Uterus (tissue), 3 donors: ENCODE measurements at regions not wholly inside any gene's neighbourhood (a gene's known extent, or its start where the extent isn't known, plus 50 kb on each side); places are given as distances from the start of the nearest gene placed in this dataset.

Source experiments
- DNase-seq, 2 donors: peaks; one replicate each; pipeline ENCODE4 v3.0.0-alpha.2; 2019 to 2020
- H3K27ac ChIP-seq, 2 donors: fragments of 200-600 bp; sonication (generic); 1 replicate in 1 of 2; 2 replicates in 1 of 2; pipeline ENCODE4 v1.5.1; 2016 to 2018
- H3K27me3 ChIP-seq, 2 donors: fragments of 200-600 bp; sonication (generic); one replicate each; pipeline ENCODE4 v1.5.1; 2018 to 2019; ENCODE audit warnings: control low read depth in 1 of 2
- H3K36me3 ChIP-seq, 2 donors: fragments of 200-600 bp; sonication (generic); one replicate each; pipeline ENCODE4 v1.5.1; 2019; ENCODE audit warnings: control low read depth in 1 of 2
- H3K4me1 ChIP-seq, 2 donors: fragments of 200-600 bp; sonication (generic); one replicate each; pipeline ENCODE4 v1.5.1; 2018 to 2019; ENCODE audit warnings: control low read depth in 1 of 2
- H3K4me3 ChIP-seq, 2 donors: fragments of 200-600 bp; sonication (generic); 1 replicate in 1 of 2; 2 replicates in 1 of 2; pipeline ENCODE4 v1.5.1; 2018 to 2019; ENCODE audit warnings: mild to moderate bottlenecking in 1 of 2
- H3K9me3 ChIP-seq, 2 donors: fragments of 200-600 bp; sonication (generic); one replicate each; pipeline ENCODE4 v1.5.1; 2019; ENCODE audit warnings: control low read depth in 1 of 2
- CTCF ChIP-seq, 4 experiments: fragments of 200-600 bp in 2 of 4; fragments of 450-650 bp in 2 of 4; sonication (generic) in 2 of 4; IDR thresholded peaks; one replicate each; pipeline ENCODE4 v1.5.1; 2016 to 2019; ENCODE audit warnings: antibody characterized with exemption in 4 of 4, mild to moderate bottlenecking in 2 of 4, moderate library complexity in 1 of 4
- POLR2A ChIP-seq, 2 donors: fragments of 450-650 bp; IDR thresholded peaks; one replicate each; pipeline ENCODE4 v1.6.1; 2016; ENCODE audit warnings: antibody characterized with exemption in 2 of 2, mild to moderate bottlenecking in 1 of 2, moderate library complexity in 1 of 2
- intact Hi-C: fragments of 100-400 bp; cut with DNase I; formaldehyde crosslinking; loops from one replicate; pipeline ENCODE4 v1.15.1; 2023; ENCODE audit warnings: low total_unique reads
- donor health status: DM: yes; HTN: yes; CAD: no.

- H3K4me3 ChIP-seq: no peak overlapping the region
- intact Hi-C loops: no loop called here
- DNase-seq: no peak
- no peak for TF ChIP-seq POLR2A (IDR thresholded peaks at IDR 0.05)
- no peak for TF ChIP-seq CTCF (IDR thresholded peaks at IDR 0.05)
- H3K27me3 ChIP-seq: no peaks in the 10 kb centered on the region
- no peaks in the 10 kb centered on the region for H3K36me3 ChIP-seq
- no peaks in the 10 kb centered on the region for H3K4me1 ChIP-seq
- no peaks in the 10 kb centered on the region for H3K9me3 ChIP-seq
- H3K27ac ChIP-seq: no peak overlapping the region
These were observed 262.7 kb downstream of the KIF4B start for GRCh38 chr5:155276231-155276630.

GRCh38 chr5:155278532-155278931, 265.0 kb downstream of the KIF4B start:
- Histone ChIP-seq H3K9me3 (no peaks in the 10 kb centered on the region), H3K36me3 (no peaks in the 10 kb centered on the region), H3K4me1 (no peaks in the 10 kb centered on the region), H3K27ac (no peak overlapping the region), H3K27me3 (no peaks in the 10 kb centered on the region), H3K4me3 (no peak overlapping the region)
- intact Hi-C loops: no loop called here
- no peak for DNase-seq
- no peak for TF ChIP-seq CTCF (IDR thresholded peaks at IDR 0.05)

- H3K9me3 ChIP-seq: no peaks in the 10 kb centered on the region
- DNase-seq: no peak
- no peaks in the 10 kb centered on the region for H3K36me3 ChIP-seq
- no peak overlapping the region for H3K27ac ChIP-seq
- no peaks in the 10 kb centered on the region for H3K4me1 ChIP-seq
- H3K4me3 ChIP-seq: no peak overlapping the region
- no peaks in the 10 kb centered on the region for H3K27me3 ChIP-seq
- TF ChIP-seq POLR2A (IDR thresholded peaks at IDR 0.05) (no peak), CTCF (IDR thresholded peaks at IDR 0.05) (no peak)
- intact Hi-C loops: no loop called here
These were observed 269.1 kb downstream of the KIF4B start for GRCh38 chr5:155282503-155283107.

GRCh38 chr5:155285706-155286105, 272.2 kb downstream of the KIF4B start:
- DNase-seq: no peak
- intact Hi-C loops: no loop called here
- H3K9me3 ChIP-seq: no peaks in the 10 kb centered on the region
- no peaks in the 10 kb centered on the region for H3K36me3 ChIP-seq
- no peaks in the 10 kb centered on the region for H3K27me3 ChIP-seq
- no peaks in the 10 kb centered on the region for H3K4me1 ChIP-seq
- H3K27ac ChIP-seq: no peak overlapping the region
- TF ChIP-seq POLR2A (IDR thresholded peaks at IDR 0.05): no peak
- no peak for TF ChIP-seq CTCF (IDR thresholded peaks at IDR 0.05)
- no peak overlapping the region for H3K4me3 ChIP-seq

- no peak for TF ChIP-seq POLR2A (IDR thresholded peaks at IDR 0.05)
- TF ChIP-seq CTCF (IDR thresholded peaks at IDR 0.05): no peak
- intact Hi-C loops: no loop called here
- Histone ChIP-seq H3K4me1 (no peaks in the 10 kb centered on the region), H3K9me3 (no peaks in the 10 kb centered on the region), H3K4me3 (no peak overlapping the region), H3K36me3 (no peaks in the 10 kb centered on the region), H3K27me3 (no peaks in the 10 kb centered on the region), H3K27ac (no peak overlapping the region)
- DNase-seq: no peak
These were observed 277.4 kb downstream of the KIF4B start for GRCh38 chr5:155290937-155291336.
